ENCODE measurements at regions not wholly inside any gene's neighbourhood (a gene's known extent, or its start where the extent isn't known, plus 50 kb on each side); places are given as distances from the start of the nearest gene placed in this dataset.

- no peak overlapping the region for H3K4me3 ChIP-seq (ENCODE audit: low read depth, low read length)
- TF ChIP-seq CTCF (IDR thresholded peaks at IDR 0.05; ENCODE audit: insufficient read depth, low read depth, low read length, missing control alignments): no peak
- no peak for DNase-seq (ENCODE audit: low read depth)
Measured at GRCh38 chr3:194931865-194932264, 246.2 kb downstream of the FAM43A start.

- no peak overlapping the region for H3K4me3 ChIP-seq (ENCODE audit: low read depth, low read length)
- TF ChIP-seq CTCF (IDR thresholded peaks at IDR 0.05; ENCODE audit: insufficient read depth, low read depth, low read length, missing control alignments): no peak
- DNase-seq (ENCODE audit: low read depth): no peak
Measured at GRCh38 chr3:194933465-194933864, 247.8 kb downstream of the FAM43A start.

- H3K4me3 ChIP-seq (ENCODE audit: low read depth, low read length): no peak overlapping the region
- no peak for TF ChIP-seq CTCF (IDR thresholded peaks at IDR 0.05; ENCODE audit: insufficient read depth, low read depth, low read length, missing control alignments)
- DNase-seq (ENCODE audit: low read depth): no peak
Measured at GRCh38 chr3:194935061-194935460, 249.4 kb downstream of the FAM43A start.

- no peak overlapping the region for H3K4me3 ChIP-seq (ENCODE audit: low read depth, low read length)
- no peak for TF ChIP-seq CTCF (IDR thresholded peaks at IDR 0.05; ENCODE audit: insufficient read depth, low read depth, low read length, missing control alignments)
- no peak for DNase-seq (ENCODE audit: low read depth)
Measured at GRCh38 chr3:194935632-194936470, 250.2 kb downstream of the FAM43A start.

GRCh38 chr3:194936659-194937058 is 251.0 kb downstream of the FAM43A start:
- no peak for TF ChIP-seq CTCF (IDR thresholded peaks at IDR 0.05; ENCODE audit: insufficient read depth, low read depth, low read length, missing control alignments)
- DNase-seq (ENCODE audit: low read depth): no peak
- H3K4me3 ChIP-seq (ENCODE audit: low read depth, low read length): no peak overlapping the region

- no peak for DNase-seq (ENCODE audit: low read depth)
- H3K4me3 ChIP-seq (ENCODE audit: low read depth, low read length): no peak overlapping the region
- no peak for TF ChIP-seq CTCF (IDR thresholded peaks at IDR 0.05; ENCODE audit: insufficient read depth, low read depth, low read length, missing control alignments)
Measured at GRCh38 chr3:194937144-194937543, 251.5 kb downstream of the FAM43A start.

GRCh38 chr3:194937882-194938321 is 252.2 kb downstream of the FAM43A start:
- no peak for TF ChIP-seq CTCF (IDR thresholded peaks at IDR 0.05; ENCODE audit: insufficient read depth, low read depth, low read length, missing control alignments)
- DNase-seq (ENCODE audit: low read depth): no peak
- H3K4me3 ChIP-seq (ENCODE audit: low read depth, low read length): no peak overlapping the region
